HCT116 (cell line): ENCODE measurements at regions not wholly inside any gene's neighbourhood (a gene's known extent, or its start where the extent isn't known, plus 50 kb on each side); places are given as distances from the start of the nearest gene placed in this dataset.

Experiments
- ATAC-seq: fragments of 200-7000 bp; cut with Tn5 transposase; 2 replicates; pipeline ENCODE4 v1.9.1; 2020; ENCODE audit warnings: mild to moderate bottlenecking, moderate library complexity
- BruUV-seq: library from RNA; stranded (reverse); fragments of 400-500 nt; replicated peaks from 2 replicates; lab custom pipeline; 2021; lab: Mats Ljungman, UMichigan
- CTCF ChIA-PET: fragments of 300-600 bp; sonication (Branson Sonifier 250); formaldehyde crosslinking; loops from one replicate; lab custom pipeline; 2021; ENCODE audit warnings: antibody characterized with exemption; lab: Charles Lee
- POLR2A ChIA-PET: fragments of 300-600, 350-600 bp; sonication (Branson Sonifier 250); formaldehyde crosslinking; loops from one replicate; lab custom pipeline; 2021; ENCODE audit warnings: antibody characterized with exemption; lab: Charles Lee
- RAD21 ChIA-PET, 2 experiments: fragments of 300-600 bp; sonication (Branson Sonifier 250); formaldehyde crosslinking; loops; one replicate each; lab custom pipeline; 2023; ENCODE audit warnings: low total read pairs in 2 of 2; ENCODE audit not compliant: uncharacterized antibody in 2 of 2, unreplicated experiment in 2 of 2, low non-redundant PET in 1 of 2; lab: Charles Lee
- DNase-seq: peaks from one replicate; pipeline ENCODE4 v3.0.0-alpha.2; 2010; ENCODE audit warnings: low read depth, low spot score
- H2AFZ ChIP-seq: fragments of 200-600 bp; shearing (Covaris generic), sonication (generic); 2 replicates; pipeline ENCODE4 v1.6.1; 2017; ENCODE audit warnings: low read depth, mixed run types, mixed read lengths, antibody characterized with exemption, low read length; ENCODE audit not compliant: poor library complexity, severe bottlenecking
- H3K27ac ChIP-seq: 2 replicates; pipeline ENCODE4 v1.5.1; 2012; ENCODE audit warnings: low read depth, low read length
- H3K27me3 ChIP-seq: fragments of 200-600 bp; sonication (generic); 2 replicates; pipeline ENCODE4 v1.6.1; 2016; ENCODE audit warnings: mixed run types, low read length, mixed read lengths; ENCODE audit not compliant: insufficient read depth
- H3K36me3 ChIP-seq, 2 experiments: fragments of 200-500 bp in 1 of 2; fragments of 200-600 bp in 1 of 2; sonication (Bioruptor generic) in 1 of 2; sonication (generic) in 1 of 2; 2 replicates each; pipeline versions ENCODE4 v1.5.1 to v1.6.1; 2014 to 2016; ENCODE audit warnings: low read length in 2 of 2, inconsistent platforms in 1 of 2, mixed read lengths in 1 of 2, mixed run types in 1 of 2; ENCODE audit not compliant: insufficient read depth in 2 of 2, control insufficient read depth in 1 of 2
- H3K4me1 ChIP-seq, 2 experiments: fragments of 200-600 bp in 1 of 2; sonication (generic) in 1 of 2; 2 replicates each; pipeline versions ENCODE4 v1.5.1 to v1.6.1; 2012 to 2017; ENCODE audit warnings: low read length in 2 of 2, inconsistent platforms in 1 of 2, mild to moderate bottlenecking in 1 of 2, mixed read lengths in 1 of 2, mixed run types in 1 of 2, moderate library complexity in 1 of 2; ENCODE audit not compliant: insufficient read depth in 2 of 2, control insufficient read depth in 1 of 2
- H3K4me2 ChIP-seq: fragments of 200-600 bp; sonication (generic); 2 replicates; pipeline ENCODE4 v1.6.1; 2017; ENCODE audit warnings: mixed run types, low read length, mixed read lengths
- H3K4me3 ChIP-seq, 2 experiments: fragments of 200-600 bp in 1 of 2; sonication (generic) in 1 of 2; replicated peaks in 1 of 2; 2 replicates each; pipeline ENCODE4 v1.5.1; 2011 to 2016; ENCODE audit warnings: low read length in 2 of 2, control low read depth in 1 of 2, low read depth in 1 of 2, mild to moderate bottlenecking in 1 of 2, mixed read lengths in 1 of 2, mixed run types in 1 of 2
- H3K79me2 ChIP-seq: fragments of 200-600 bp; sonication (generic); 2 replicates; pipeline ENCODE4 v1.6.1; 2017; ENCODE audit warnings: mild to moderate bottlenecking, mixed run types, low read length, moderate library complexity, mixed read lengths; ENCODE audit not compliant: insufficient read depth
- H3K9ac ChIP-seq: fragments of 200-600 bp; sonication (generic); 2 replicates; pipeline ENCODE4 v1.6.1; 2016; ENCODE audit warnings: low read length, mixed read lengths
- H3K9me2 ChIP-seq: fragments of 200-600 bp; sonication (generic), shearing (Covaris generic); 2 replicates; pipeline ENCODE4 v1.6.1; 2017; ENCODE audit warnings: mixed run types, mild to moderate bottlenecking, moderate library complexity; ENCODE audit not compliant: insufficient read depth
- H3K9me3 ChIP-seq, 2 experiments: fragments of 200-500 bp in 1 of 2; fragments of 200-600 bp in 1 of 2; sonication (Bioruptor generic) in 1 of 2; sonication (generic) in 1 of 2; 2 replicates each; pipeline ENCODE4 v1.6.1; 2014 to 2017; ENCODE audit warnings: low read length in 2 of 2, mixed read lengths in 2 of 2, inconsistent platforms in 1 of 2, low read depth in 1 of 2, mild to moderate bottlenecking in 1 of 2, mixed run types in 1 of 2, moderate library complexity in 1 of 2; ENCODE audit not compliant: control insufficient read depth in 1 of 2, insufficient read depth in 1 of 2
- H4K20me1 ChIP-seq: fragments of 200-600 bp; sonication (generic), shearing (Covaris generic); 2 replicates; pipeline ENCODE4 v1.6.1; 2017; ENCODE audit warnings: mixed run types, mild to moderate bottlenecking, moderate library complexity; ENCODE audit not compliant: insufficient read depth
- CBX3 ChIP-seq: IDR thresholded peaks from 2 replicates; pipeline ENCODE4 v1.6.1; 2012; ENCODE audit warnings: low read depth
- EGR1 ChIP-seq: IDR thresholded peaks from 2 replicates; pipeline ENCODE4 v1.6.1; 2012; ENCODE audit warnings: low read depth
- ELF1 ChIP-seq: IDR thresholded peaks from 2 replicates; pipeline ENCODE4 v1.6.1; 2012; ENCODE audit warnings: low read depth, borderline replicate concordance
- EZH2 ChIP-seq: fragments of 200-600 bp; sonication (generic); IDR thresholded peaks from 2 replicates; pipeline ENCODE4 v1.6.1; 2017; ENCODE audit warnings: antibody characterized with exemption, mixed run types
- EZH2phosphoT487 ChIP-seq: fragments of 200-600 bp; IDR thresholded peaks from 2 replicates; pipeline ENCODE4 v1.6.1; 2018; ENCODE audit warnings: antibody characterized with exemption, borderline replicate concordance
- POLR2A ChIP-seq: IDR thresholded peaks from 2 replicates; pipeline ENCODE4 v1.7.0; 2011; ENCODE audit warnings: borderline replicate concordance; ENCODE audit not compliant: insufficient read depth, insufficient read length; ENCODE audit errors: extremely low read depth
- POLR2AphosphoS5 ChIP-seq: IDR thresholded peaks from 2 replicates; pipeline ENCODE4 v1.6.1; 2011; ENCODE audit warnings: mild to moderate bottlenecking, low read depth, low read length, moderate library complexity
- SP1 ChIP-seq: IDR thresholded peaks from 2 replicates; pipeline ENCODE4 v1.6.1; 2012; ENCODE audit warnings: low read depth
- TCF7L2 ChIP-seq: IDR thresholded peaks from 2 replicates; pipeline ENCODE4 v1.7.0; 2011; ENCODE audit warnings: borderline replicate concordance, inconsistent platforms; ENCODE audit not compliant: insufficient read depth, insufficient read length; ENCODE audit errors: extremely low read depth
- YY1 ChIP-seq: IDR thresholded peaks from 2 replicates; pipeline ENCODE4 v1.6.1; 2011; ENCODE audit warnings: low read length, low read depth, moderate library complexity, mild to moderate bottlenecking; ENCODE audit not compliant: insufficient replicate concordance; ENCODE audit errors: extremely low read depth
- ZFX ChIP-seq: fragments of 450-650 bp; IDR thresholded peaks from 2 replicates; pipeline ENCODE4 v1.6.1; 2017
- ZNF274 ChIP-seq: fragments of 200-500 bp; sonication (Bioruptor generic); IDR thresholded peaks from 2 replicates; pipeline ENCODE4 v1.6.1; 2014; ENCODE audit warnings: mild to moderate bottlenecking, low read depth, low read length, inconsistent platforms
- intact Hi-C: fragments of 100-400 bp; cut with micrococcal nuclease; formaldehyde crosslinking; loops from 2 replicates; pipeline ENCODE4 v1.10.0; 2022
- TF ChIP-seq, protein P1 (sequence below): IDR thresholded peaks from 2 replicates; pipeline ENCODE4 v1.6.1; 2012
- TF ChIP-seq, protein P2 (sequence below): IDR thresholded peaks from 2 replicates; pipeline ENCODE4 v1.6.1; 2011; ENCODE audit warnings: mild to moderate bottlenecking, low read length, moderate library complexity; ENCODE audit not compliant: insufficient replicate concordance; ENCODE audit errors: extremely low read depth
- TF ChIP-seq, protein P3 (sequence below): IDR thresholded peaks from 2 replicates; pipeline ENCODE4 v1.6.1; 2012
- TF ChIP-seq, protein P4 (sequence below), 3 experiments: fragments of 200-600 bp in 1 of 3; sonication (generic) in 1 of 3; IDR thresholded peaks in 2 of 3; conservative IDR thresholded peaks in 1 of 3; 2 replicates each; pipeline ENCODE4 v1.5.1; 2012 to 2017; ENCODE audit warnings: low read depth in 2 of 3, low read length in 2 of 3, antibody characterized with exemption in 1 of 3, borderline replicate concordance in 1 of 3, control low read depth in 1 of 3, mild to moderate bottlenecking in 1 of 3, mixed read lengths in 1 of 3, mixed run types in 1 of 3, moderate library complexity in 1 of 3; ENCODE audit not compliant: insufficient read depth in 1 of 3
- TF ChIP-seq, protein P5 (sequence below): IDR thresholded peaks from 2 replicates; pipeline ENCODE4 v1.6.1; 2012; ENCODE audit warnings: low read depth

DNA sequence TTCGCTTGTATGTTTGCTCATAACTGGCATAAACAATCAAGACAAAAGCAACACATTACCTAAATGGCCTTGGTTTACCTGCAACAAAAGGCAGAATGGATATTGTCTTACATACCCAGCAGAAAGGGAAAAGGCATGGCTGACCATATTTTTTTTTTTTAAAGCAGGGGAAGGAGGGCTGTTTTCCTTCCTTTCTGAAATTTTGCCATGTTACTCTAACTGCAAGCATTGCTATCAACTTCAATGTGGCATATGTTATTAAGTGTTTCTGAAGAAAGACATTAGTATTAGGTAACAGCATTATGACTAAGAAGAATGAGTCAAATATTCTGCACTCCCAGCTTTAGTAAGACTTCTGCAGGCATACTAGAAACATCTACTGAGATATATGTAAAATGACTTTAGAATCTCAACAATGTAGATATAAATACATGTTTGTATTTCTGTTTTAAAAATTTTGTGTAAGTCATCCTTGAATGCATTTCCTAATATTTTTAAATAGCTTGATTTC is 512.6 kb upstream of the FAM241A start:
- no TSS peak for BruUV-seq
- Histone ChIP-seq H4K20me1 (no peaks in the 10 kb centered on the region), H3K9me3 (no peaks in the 10 kb centered on the region), H3K4me1 (no peaks in the 10 kb centered on the region), H3K9me2 (no peaks in the 10 kb centered on the region), H3K4me2 (no peak overlapping the region), H3K36me3 (no peaks in the 10 kb centered on the region), H2AFZ (no peak overlapping the region), H3K4me3 (no peak overlapping the region), H3K27ac (no peak overlapping the region), H3K27me3 (no peaks in the 10 kb centered on the region), H3K9ac (no peak overlapping the region), H3K79me2 (no peaks in the 10 kb centered on the region)
- ATAC-seq (no peak), DNase-seq (no peak)
- intact Hi-C loops, result loop anchor here (10.0 kb wide), 1 partner anchor 1118 kb away; no protein-coding TSS in a partner anchor
- ChIA-PET RAD21 (no interaction called here), POLR2A (no interaction called here), CTCF (interaction anchor here (1.1 to 3.3 kb wide), 5 partner anchors 222 to 1634 kb away, joined by 3 to 50 read pairs (median 12); no protein-coding TSS in a partner anchor)
- TF ChIP-seq POLR2AphosphoS5 (no peak), EGR1 (no peak), EZH2phosphoT487 (no peak), TCF7L2 (no peak), POLR2A (no peak), ZFX (no peak), EZH2 (no peak), SP1 (no peak), CBX3 (no peak), YY1 (no peak), ELF1 (no peak), ZNF274 (no peak)
- TF ChIP-seq, protein P1, sequence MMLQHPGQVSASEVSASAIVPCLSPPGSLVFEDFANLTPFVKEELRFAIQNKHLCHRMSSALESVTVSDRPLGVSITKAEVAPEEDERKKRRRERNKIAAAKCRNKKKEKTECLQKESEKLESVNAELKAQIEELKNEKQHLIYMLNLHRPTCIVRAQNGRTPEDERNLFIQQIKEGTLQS, result no peak
- TF ChIP-seq, protein P2, sequence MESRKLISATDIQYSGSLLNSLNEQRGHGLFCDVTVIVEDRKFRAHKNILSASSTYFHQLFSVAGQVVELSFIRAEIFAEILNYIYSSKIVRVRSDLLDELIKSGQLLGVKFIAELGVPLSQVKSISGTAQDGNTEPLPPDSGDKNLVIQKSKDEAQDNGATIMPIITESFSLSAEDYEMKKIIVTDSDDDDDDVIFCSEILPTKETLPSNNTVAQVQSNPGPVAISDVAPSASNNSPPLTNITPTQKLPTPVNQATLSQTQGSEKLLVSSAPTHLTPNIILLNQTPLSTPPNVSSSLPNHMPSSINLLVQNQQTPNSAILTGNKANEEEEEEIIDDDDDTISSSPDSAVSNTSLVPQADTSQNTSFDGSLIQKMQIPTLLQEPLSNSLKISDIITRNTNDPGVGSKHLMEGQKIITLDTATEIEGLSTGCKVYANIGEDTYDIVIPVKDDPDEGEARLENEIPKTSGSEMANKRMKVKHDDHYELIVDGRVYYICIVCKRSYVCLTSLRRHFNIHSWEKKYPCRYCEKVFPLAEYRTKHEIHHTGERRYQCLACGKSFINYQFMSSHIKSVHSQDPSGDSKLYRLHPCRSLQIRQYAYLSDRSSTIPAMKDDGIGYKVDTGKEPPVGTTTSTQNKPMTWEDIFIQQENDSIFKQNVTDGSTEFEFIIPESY, result no peak
- TF ChIP-seq, protein P3, sequence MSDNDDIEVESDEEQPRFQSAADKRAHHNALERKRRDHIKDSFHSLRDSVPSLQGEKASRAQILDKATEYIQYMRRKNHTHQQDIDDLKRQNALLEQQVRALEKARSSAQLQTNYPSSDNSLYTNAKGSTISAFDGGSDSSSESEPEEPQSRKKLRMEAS, result no peak
- TF ChIP-seq, protein P4, sequence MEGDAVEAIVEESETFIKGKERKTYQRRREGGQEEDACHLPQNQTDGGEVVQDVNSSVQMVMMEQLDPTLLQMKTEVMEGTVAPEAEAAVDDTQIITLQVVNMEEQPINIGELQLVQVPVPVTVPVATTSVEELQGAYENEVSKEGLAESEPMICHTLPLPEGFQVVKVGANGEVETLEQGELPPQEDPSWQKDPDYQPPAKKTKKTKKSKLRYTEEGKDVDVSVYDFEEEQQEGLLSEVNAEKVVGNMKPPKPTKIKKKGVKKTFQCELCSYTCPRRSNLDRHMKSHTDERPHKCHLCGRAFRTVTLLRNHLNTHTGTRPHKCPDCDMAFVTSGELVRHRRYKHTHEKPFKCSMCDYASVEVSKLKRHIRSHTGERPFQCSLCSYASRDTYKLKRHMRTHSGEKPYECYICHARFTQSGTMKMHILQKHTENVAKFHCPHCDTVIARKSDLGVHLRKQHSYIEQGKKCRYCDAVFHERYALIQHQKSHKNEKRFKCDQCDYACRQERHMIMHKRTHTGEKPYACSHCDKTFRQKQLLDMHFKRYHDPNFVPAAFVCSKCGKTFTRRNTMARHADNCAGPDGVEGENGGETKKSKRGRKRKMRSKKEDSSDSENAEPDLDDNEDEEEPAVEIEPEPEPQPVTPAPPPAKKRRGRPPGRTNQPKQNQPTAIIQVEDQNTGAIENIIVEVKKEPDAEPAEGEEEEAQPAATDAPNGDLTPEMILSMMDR (IDR thresholded peaks at IDR 0.05 in 2 of 3, conservative IDR thresholded peaks at IDR 0.05 in 1 of 3; ENCODE audit: borderline replicate concordance in 1 of 3, insufficient read depth in 1 of 3, low read depth in 2 of 3, low read length in 2 of 3), result no peak
- TF ChIP-seq, protein P5, sequence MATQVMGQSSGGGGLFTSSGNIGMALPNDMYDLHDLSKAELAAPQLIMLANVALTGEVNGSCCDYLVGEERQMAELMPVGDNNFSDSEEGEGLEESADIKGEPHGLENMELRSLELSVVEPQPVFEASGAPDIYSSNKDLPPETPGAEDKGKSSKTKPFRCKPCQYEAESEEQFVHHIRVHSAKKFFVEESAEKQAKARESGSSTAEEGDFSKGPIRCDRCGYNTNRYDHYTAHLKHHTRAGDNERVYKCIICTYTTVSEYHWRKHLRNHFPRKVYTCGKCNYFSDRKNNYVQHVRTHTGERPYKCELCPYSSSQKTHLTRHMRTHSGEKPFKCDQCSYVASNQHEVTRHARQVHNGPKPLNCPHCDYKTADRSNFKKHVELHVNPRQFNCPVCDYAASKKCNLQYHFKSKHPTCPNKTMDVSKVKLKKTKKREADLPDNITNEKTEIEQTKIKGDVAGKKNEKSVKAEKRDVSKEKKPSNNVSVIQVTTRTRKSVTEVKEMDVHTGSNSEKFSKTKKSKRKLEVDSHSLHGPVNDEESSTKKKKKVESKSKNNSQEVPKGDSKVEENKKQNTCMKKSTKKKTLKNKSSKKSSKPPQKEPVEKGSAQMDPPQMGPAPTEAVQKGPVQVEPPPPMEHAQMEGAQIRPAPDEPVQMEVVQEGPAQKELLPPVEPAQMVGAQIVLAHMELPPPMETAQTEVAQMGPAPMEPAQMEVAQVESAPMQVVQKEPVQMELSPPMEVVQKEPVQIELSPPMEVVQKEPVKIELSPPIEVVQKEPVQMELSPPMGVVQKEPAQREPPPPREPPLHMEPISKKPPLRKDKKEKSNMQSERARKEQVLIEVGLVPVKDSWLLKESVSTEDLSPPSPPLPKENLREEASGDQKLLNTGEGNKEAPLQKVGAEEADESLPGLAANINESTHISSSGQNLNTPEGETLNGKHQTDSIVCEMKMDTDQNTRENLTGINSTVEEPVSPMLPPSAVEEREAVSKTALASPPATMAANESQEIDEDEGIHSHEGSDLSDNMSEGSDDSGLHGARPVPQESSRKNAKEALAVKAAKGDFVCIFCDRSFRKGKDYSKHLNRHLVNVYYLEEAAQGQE, result no peak
